GM23338 (cell line): ENCODE measurements at regions not wholly inside any gene's neighbourhood (a gene's known extent, or its start where the extent isn't known, plus 50 kb on each side); places are given as distances from the start of the nearest gene placed in this dataset.

ENCODE experiments used
- CREB1 ChIP-seq: fragments of 250-450 bp; sonication (Bioruptor Pico); IDR thresholded peaks from 2 replicates; pipeline ENCODE4 v1.5.0; 2020; ENCODE audit warnings: low read depth, mild to moderate bottlenecking, moderate library complexity
- EZH2 ChIP-seq: fragments of 200-600 bp; sonication (generic); IDR thresholded peaks from one replicate; pipeline ENCODE4 v1.8.0; 2017; ENCODE audit warnings: antibody characterized with exemption, mild to moderate bottlenecking, low read depth; ENCODE audit not compliant: unreplicated experiment
- JUNB ChIP-seq: IDR thresholded peaks from one replicate; pipeline ENCODE4 v1.6.1; 2016; ENCODE audit warnings: antibody characterized with exemption; ENCODE audit not compliant: unreplicated experiment
- NANOG ChIP-seq: IDR thresholded peaks from 2 replicates; pipeline ENCODE4 v1.6.1; 2016; ENCODE audit warnings: antibody characterized with exemption, borderline replicate concordance
- STAT1 ChIP-seq: IDR thresholded peaks from one replicate; pipeline ENCODE4 v1.6.1; 2016; ENCODE audit warnings: antibody characterized with exemption; ENCODE audit not compliant: unreplicated experiment
- ZNF114 ChIP-seq: fragments of 250-450 bp; sonication (Bioruptor Pico); IDR thresholded peaks from 2 replicates; pipeline ENCODE4 v1.5.0; 2020; ENCODE audit warnings: mild to moderate bottlenecking, moderate library complexity
- ZNF331 ChIP-seq: fragments of 250-450 bp; sonication (Bioruptor Pico); IDR thresholded peaks from 2 replicates; pipeline ENCODE4 v1.5.0; 2020; ENCODE audit warnings: low read depth, mild to moderate bottlenecking, moderate library complexity
- TF ChIP-seq, protein P1 (sequence below): fragments of 250-450 bp; sonication (Bioruptor Pico); IDR thresholded peaks from 2 replicates; pipeline ENCODE4 v1.5.0; 2020; ENCODE audit warnings: mild to moderate bottlenecking, moderate library complexity
- TF ChIP-seq, protein P2 (sequence below): IDR thresholded peaks from one replicate; pipeline ENCODE4 v1.6.1; 2018; ENCODE audit warnings: antibody characterized with exemption; ENCODE audit not compliant: unreplicated experiment
- TF ChIP-seq, protein P3 (sequence below): IDR thresholded peaks from 2 replicates; pipeline ENCODE4 v1.6.1; 2016; ENCODE audit warnings: antibody characterized with exemption

DNA sequence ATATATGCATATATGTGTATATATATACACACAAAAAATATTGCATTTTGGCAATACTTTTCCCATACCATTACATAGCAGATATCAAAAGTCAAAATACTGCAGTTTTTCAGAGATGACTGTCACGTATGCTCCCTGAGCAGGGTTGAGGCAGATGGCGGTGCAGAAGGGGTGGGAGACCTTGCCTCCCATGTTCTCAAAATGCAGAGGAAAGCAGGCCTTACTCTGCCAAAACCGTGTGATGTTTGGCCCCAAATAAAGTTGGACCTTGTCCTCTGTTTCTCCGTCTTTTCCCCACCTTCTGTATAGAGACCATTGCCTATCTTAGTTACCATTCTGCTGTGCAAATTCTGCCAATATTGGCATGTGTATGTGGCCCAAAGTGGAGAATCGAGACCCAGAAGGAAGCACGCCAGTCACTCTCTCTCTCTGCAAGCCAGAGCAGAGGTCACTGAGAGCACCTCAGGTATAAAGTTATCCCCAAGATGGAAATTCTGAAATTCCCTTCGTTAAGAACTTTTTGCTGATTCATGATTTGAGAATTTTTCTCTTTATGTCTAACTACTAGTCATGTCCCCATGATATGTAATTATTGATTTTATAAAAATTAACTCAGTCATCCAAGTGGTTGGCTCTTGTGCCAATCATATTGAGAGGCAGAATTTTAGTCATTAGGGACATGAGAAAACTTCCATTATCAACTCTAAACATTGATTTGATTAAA is 898.8 kb downstream of the EPHA4 start (continued):
- TF ChIP-seq, protein P1, sequence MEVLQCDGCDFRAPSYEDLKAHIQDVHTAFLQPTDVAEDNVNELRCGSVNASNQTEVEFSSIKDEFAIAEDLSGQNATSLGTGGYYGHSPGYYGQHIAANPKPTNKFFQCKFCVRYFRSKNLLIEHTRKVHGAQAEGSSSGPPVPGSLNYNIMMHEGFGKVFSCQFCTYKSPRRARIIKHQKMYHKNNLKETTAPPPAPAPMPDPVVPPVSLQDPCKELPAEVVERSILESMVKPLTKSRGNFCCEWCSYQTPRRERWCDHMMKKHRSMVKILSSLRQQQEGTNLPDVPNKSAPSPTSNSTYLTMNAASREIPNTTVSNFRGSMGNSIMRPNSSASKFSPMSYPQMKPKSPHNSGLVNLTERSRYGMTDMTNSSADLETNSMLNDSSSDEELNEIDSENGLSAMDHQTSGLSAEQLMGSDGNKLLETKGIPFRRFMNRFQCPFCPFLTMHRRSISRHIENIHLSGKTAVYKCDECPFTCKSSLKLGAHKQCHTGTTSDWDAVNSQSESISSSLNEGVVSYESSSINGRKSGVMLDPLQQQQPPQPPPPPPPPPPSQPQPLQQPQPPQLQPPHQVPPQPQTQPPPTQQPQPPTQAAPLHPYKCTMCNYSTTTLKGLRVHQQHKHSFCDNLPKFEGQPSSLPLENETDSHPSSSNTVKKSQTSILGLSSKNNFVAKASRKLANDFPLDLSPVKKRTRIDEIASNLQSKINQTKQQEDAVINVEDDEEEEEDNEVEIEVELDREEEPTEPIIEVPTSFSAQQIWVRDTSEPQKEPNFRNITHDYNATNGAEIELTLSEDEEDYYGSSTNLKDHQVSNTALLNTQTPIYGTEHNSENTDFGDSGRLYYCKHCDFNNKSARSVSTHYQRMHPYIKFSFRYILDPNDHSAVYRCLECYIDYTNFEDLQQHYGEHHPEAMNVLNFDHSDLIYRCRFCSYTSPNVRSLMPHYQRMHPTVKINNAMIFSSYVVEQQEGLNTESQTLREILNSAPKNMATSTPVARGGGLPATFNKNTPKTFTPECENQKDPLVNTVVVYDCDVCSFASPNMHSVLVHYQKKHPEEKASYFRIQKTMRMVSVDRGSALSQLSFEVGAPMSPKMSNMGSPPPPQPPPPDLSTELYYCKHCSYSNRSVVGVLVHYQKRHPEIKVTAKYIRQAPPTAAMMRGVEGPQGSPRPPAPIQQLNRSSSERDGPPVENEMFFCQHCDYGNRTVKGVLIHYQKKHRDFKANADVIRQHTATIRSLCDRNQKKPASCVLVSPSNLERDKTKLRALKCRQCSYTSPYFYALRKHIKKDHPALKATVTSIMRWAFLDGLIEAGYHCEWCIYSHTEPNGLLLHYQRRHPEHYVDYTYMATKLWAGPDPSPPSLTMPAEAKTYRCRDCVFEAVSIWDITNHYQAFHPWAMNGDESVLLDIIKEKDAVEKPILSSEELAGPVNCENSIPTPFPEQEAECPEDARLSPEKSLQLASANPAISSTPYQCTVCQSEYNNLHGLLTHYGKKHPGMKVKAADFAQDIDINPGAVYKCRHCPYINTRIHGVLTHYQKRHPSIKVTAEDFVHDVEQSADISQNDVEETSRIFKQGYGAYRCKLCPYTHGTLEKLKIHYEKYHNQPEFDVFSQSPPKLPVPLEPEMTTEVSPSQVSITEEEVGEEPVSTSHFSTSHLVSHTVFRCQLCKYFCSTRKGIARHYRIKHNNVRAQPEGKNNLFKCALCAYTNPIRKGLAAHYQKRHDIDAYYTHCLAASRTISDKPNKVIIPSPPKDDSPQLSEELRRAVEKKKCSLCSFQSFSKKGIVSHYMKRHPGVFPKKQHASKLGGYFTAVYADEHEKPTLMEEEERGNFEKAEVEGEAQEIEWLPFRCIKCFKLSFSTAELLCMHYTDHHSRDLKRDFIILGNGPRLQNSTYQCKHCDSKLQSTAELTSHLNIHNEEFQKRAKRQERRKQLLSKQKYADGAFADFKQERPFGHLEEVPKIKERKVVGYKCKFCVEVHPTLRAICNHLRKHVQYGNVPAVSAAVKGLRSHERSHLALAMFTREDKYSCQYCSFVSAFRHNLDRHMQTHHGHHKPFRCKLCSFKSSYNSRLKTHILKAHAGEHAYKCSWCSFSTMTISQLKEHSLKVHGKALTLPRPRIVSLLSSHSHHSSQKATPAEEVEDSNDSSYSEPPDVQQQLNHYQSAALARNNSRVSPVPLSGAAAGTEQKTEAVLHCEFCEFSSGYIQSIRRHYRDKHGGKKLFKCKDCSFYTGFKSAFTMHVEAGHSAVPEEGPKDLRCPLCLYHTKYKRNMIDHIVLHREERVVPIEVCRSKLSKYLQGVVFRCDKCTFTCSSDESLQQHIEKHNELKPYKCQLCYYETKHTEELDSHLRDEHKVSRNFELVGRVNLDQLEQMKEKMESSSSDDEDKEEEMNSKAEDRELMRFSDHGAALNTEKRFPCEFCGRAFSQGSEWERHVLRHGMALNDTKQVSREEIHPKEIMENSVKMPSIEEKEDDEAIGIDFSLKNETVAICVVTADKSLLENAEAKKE (CRISPR knock-in tag) = no peak
- TF ChIP-seq, protein P2, sequence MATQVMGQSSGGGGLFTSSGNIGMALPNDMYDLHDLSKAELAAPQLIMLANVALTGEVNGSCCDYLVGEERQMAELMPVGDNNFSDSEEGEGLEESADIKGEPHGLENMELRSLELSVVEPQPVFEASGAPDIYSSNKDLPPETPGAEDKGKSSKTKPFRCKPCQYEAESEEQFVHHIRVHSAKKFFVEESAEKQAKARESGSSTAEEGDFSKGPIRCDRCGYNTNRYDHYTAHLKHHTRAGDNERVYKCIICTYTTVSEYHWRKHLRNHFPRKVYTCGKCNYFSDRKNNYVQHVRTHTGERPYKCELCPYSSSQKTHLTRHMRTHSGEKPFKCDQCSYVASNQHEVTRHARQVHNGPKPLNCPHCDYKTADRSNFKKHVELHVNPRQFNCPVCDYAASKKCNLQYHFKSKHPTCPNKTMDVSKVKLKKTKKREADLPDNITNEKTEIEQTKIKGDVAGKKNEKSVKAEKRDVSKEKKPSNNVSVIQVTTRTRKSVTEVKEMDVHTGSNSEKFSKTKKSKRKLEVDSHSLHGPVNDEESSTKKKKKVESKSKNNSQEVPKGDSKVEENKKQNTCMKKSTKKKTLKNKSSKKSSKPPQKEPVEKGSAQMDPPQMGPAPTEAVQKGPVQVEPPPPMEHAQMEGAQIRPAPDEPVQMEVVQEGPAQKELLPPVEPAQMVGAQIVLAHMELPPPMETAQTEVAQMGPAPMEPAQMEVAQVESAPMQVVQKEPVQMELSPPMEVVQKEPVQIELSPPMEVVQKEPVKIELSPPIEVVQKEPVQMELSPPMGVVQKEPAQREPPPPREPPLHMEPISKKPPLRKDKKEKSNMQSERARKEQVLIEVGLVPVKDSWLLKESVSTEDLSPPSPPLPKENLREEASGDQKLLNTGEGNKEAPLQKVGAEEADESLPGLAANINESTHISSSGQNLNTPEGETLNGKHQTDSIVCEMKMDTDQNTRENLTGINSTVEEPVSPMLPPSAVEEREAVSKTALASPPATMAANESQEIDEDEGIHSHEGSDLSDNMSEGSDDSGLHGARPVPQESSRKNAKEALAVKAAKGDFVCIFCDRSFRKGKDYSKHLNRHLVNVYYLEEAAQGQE = no peak
- TF ChIP-seq, protein P3, sequence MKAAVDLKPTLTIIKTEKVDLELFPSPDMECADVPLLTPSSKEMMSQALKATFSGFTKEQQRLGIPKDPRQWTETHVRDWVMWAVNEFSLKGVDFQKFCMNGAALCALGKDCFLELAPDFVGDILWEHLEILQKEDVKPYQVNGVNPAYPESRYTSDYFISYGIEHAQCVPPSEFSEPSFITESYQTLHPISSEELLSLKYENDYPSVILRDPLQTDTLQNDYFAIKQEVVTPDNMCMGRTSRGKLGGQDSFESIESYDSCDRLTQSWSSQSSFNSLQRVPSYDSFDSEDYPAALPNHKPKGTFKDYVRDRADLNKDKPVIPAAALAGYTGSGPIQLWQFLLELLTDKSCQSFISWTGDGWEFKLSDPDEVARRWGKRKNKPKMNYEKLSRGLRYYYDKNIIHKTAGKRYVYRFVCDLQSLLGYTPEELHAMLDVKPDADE = no peak
- TF ChIP-seq ZNF331 (CRISPR knock-in tag) (no peak), STAT1 (no peak), JUNB (no peak), NANOG (no peak), EZH2 (no peak), ZNF114 (no peak), CREB1 (CRISPR knock-in tag) (no peak)
